ENCODE measurements at regions not wholly inside any gene's neighbourhood (a gene's known extent, or its start where the extent isn't known, plus 50 kb on each side); places are given as distances from the start of the nearest gene placed in this dataset.

DNA sequence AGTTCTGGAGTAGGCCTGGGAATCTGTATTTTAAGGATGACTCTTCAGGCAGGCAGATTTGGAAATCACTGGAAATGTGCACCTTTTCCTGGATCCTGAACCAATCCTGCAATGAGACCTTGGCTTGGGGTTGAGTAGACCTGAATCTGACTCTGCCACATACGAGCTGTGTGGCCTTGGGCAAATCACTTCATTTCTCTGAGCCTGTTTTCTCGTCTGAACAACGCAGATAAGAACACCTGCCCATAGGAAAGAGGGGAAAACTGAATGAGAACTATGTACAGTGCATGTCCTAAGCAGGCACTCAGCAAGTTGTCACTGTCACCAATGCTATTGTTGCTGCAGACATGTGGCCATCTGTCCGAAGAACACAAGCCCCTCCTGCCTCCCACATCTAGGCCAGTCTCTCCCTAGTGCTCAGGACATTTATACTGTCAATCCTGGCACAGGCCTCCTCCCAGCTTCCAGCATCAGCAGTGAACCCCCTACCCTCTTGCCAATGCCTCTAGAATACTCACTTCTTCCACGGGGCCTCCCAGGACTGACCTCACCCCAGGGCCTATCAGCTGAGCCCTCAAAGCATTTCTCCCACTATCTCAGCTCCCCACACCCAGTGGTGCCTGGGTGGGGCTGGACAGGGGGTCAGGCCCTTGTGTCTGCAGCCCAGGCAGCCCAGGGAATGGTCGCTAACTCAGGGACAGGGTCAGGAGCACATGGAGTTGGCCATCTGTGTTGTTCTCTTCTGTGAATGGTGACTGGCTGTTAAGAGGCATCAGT lies 88.8 kb upstream of the ZBTB40 start:
- no peak for TF ChIP-seq ZBTB7A (IDR thresholded peaks at IDR 0.05; ENCODE audit: low read depth)
- no peak for TF ChIP-seq CEBPB (IDR thresholded peaks at IDR 0.05)
- no peak for TF ChIP-seq EP300 (IDR thresholded peaks at IDR 0.05; ENCODE audit: borderline replicate concordance)
- no peak for TF ChIP-seq TAF1 (IDR thresholded peaks at IDR 0.05; ENCODE audit: low read depth)
- no peak for TF ChIP-seq TCF12 (IDR thresholded peaks at IDR 0.05; ENCODE audit: low read depth)
- TF ChIP-seq, protein P1, sequence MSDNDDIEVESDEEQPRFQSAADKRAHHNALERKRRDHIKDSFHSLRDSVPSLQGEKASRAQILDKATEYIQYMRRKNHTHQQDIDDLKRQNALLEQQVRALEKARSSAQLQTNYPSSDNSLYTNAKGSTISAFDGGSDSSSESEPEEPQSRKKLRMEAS (IDR thresholded peaks at IDR 0.05) = no peak
- TF ChIP-seq, protein P2, sequence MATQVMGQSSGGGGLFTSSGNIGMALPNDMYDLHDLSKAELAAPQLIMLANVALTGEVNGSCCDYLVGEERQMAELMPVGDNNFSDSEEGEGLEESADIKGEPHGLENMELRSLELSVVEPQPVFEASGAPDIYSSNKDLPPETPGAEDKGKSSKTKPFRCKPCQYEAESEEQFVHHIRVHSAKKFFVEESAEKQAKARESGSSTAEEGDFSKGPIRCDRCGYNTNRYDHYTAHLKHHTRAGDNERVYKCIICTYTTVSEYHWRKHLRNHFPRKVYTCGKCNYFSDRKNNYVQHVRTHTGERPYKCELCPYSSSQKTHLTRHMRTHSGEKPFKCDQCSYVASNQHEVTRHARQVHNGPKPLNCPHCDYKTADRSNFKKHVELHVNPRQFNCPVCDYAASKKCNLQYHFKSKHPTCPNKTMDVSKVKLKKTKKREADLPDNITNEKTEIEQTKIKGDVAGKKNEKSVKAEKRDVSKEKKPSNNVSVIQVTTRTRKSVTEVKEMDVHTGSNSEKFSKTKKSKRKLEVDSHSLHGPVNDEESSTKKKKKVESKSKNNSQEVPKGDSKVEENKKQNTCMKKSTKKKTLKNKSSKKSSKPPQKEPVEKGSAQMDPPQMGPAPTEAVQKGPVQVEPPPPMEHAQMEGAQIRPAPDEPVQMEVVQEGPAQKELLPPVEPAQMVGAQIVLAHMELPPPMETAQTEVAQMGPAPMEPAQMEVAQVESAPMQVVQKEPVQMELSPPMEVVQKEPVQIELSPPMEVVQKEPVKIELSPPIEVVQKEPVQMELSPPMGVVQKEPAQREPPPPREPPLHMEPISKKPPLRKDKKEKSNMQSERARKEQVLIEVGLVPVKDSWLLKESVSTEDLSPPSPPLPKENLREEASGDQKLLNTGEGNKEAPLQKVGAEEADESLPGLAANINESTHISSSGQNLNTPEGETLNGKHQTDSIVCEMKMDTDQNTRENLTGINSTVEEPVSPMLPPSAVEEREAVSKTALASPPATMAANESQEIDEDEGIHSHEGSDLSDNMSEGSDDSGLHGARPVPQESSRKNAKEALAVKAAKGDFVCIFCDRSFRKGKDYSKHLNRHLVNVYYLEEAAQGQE (IDR thresholded peaks at IDR 0.05; ENCODE audit: low read depth) = no peak
- no peak for TF ChIP-seq RAD21 (IDR thresholded peaks at IDR 0.05; ENCODE audit: low read depth)
- no peak for TF ChIP-seq TEAD4 (IDR thresholded peaks at IDR 0.05)
- TF ChIP-seq EGR1 (IDR thresholded peaks at IDR 0.05) = no peak
- no peak for TF ChIP-seq CREB1 (IDR thresholded peaks at IDR 0.05; ENCODE audit: low read depth)
- no peak for TF ChIP-seq FOXM1 (IDR thresholded peaks at IDR 0.05; ENCODE audit: borderline replicate concordance, low read depth)
- TF ChIP-seq YY1 (IDR thresholded peaks at IDR 0.05; ENCODE audit: low read depth) = no peak
- TF ChIP-seq NFIC (IDR thresholded peaks at IDR 0.05) = no peak

All from Ishikawa (cell line).